MM.1S (cell line): ENCODE measurements at regions not wholly inside any gene's neighbourhood (a gene's known extent, or its start where the extent isn't known, plus 50 kb on each side); places are given as distances from the start of the nearest gene placed in this dataset.

Experiments used
- DNase-seq: peaks from one replicate; pipeline ENCODE4 v3.0.0-alpha.2; 2015
- H2AFZ ChIP-seq: fragments of 300-600 bp; sonication (generic); 2 replicates; pipeline ENCODE4 v1.6.0; 2016; ENCODE audit warnings: antibody characterized with exemption, low read length
- H3F3A ChIP-seq: fragments of 300-600 bp; sonication (generic); 2 replicates; pipeline ENCODE4 v1.6.1; 2016; ENCODE audit warnings: mild to moderate bottlenecking, antibody characterized with exemption, low read length, moderate library complexity, mixed read lengths; ENCODE audit not compliant: insufficient read depth
- H3K27ac ChIP-seq: fragments of 300-600 bp; sonication (generic); 2 replicates; pipeline ENCODE4 v1.5.1; 2016; ENCODE audit warnings: mild to moderate bottlenecking, low read length
- H3K27me3 ChIP-seq: fragments of 300-600 bp; sonication (generic); replicated peaks from 2 replicates; pipeline ENCODE4 v1.6.0; 2016; ENCODE audit warnings: low read length; ENCODE audit not compliant: insufficient read depth
- H3K36me3 ChIP-seq: fragments of 300-600 bp; sonication (generic); replicated peaks from 2 replicates; pipeline ENCODE4 v1.6.1; 2016; ENCODE audit warnings: mild to moderate bottlenecking, low read length, mixed read lengths; ENCODE audit not compliant: insufficient read depth
- H3K4me1 ChIP-seq: fragments of 300-600 bp; sonication (generic); 2 replicates; pipeline ENCODE4 v1.6.1; 2016; ENCODE audit warnings: low read length, mixed read lengths
- H3K4me2 ChIP-seq: fragments of 300-600 bp; sonication (generic); 2 replicates; pipeline ENCODE4 v1.6.0; 2016; ENCODE audit warnings: low read depth, low read length
- H3K4me3 ChIP-seq: fragments of 300-600 bp; sonication (generic); 2 replicates; pipeline ENCODE4 v1.5.1; 2016; ENCODE audit warnings: low read length, mixed read lengths
- H3K79me2 ChIP-seq: fragments of 300-600 bp; sonication (generic); 2 replicates; pipeline ENCODE4 v1.6.1; 2016; ENCODE audit warnings: mixed run types, low read length, mixed read lengths
- H3K9ac ChIP-seq: fragments of 300-600 bp; sonication (generic); 2 replicates; pipeline ENCODE4 v1.6.1; 2016; ENCODE audit warnings: low read length, mixed read lengths
- H3K9me2 ChIP-seq: fragments of 300-600 bp; sonication (generic); replicated peaks from 2 replicates; pipeline ENCODE4 v1.6.1; 2016; ENCODE audit warnings: mild to moderate bottlenecking, low read length, mixed read lengths; ENCODE audit not compliant: insufficient read depth
- H3K9me3 ChIP-seq: fragments of 300-600 bp; sonication (generic); replicated peaks from 2 replicates; pipeline ENCODE4 v1.6.1; 2016; ENCODE audit warnings: mild to moderate bottlenecking, low read length, mixed read lengths; ENCODE audit not compliant: insufficient read depth
- H4K20me1 ChIP-seq: fragments of 300-600 bp; sonication (generic); 2 replicates; pipeline ENCODE4 v1.6.1; 2016; ENCODE audit warnings: mild to moderate bottlenecking, low read length, moderate library complexity, mixed read lengths; ENCODE audit not compliant: insufficient read depth
- EZH2 ChIP-seq: fragments of 300-600 bp; sonication (generic); optimal IDR thresholded peaks from 2 replicates; pipeline ENCODE3; 2017; ENCODE audit warnings: low read depth, mild to moderate bottlenecking, antibody characterized with exemption, low read length, mixed read lengths
- EZH2phosphoT487 ChIP-seq: fragments of 300-600 bp; sonication (generic); IDR thresholded peaks from 2 replicates; pipeline ENCODE4 v1.6.1; 2018; ENCODE audit warnings: antibody characterized with exemption, low read length
- TF ChIP-seq, protein P1 (sequence below): fragments of 300-600 bp; sonication (generic); IDR thresholded peaks from 2 replicates; pipeline ENCODE4 v1.5.1; 2016; ENCODE audit warnings: antibody characterized with exemption, low read length, mixed read lengths

DNA sequence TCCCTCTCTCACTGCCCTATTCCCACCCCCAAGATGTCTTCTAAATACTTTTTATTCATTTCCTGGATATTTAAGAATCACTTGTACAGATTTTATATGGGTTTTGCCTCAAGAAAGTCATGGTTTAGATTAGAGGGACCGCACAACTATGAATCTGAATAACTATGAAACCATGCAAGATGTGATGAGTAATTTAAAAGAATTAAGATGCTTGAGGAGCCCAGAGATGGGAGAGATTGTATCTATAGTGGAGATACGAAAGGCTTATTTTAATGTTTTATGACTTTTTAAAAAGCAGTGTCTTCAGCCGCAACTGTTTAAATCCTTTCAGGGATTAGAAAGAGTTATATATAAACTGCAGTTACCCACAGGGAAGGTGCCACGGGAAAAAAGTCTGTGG is 324.1 kb downstream of the LPIN1 start:
- Histone ChIP-seq H3K27ac (no peak overlapping the region), H3K9me2 (no peaks in the 10 kb centered on the region), H3K4me3 (no peak overlapping the region), H3K4me1 (no peaks in the 10 kb centered on the region), H3K79me2 (no peaks in the 10 kb centered on the region), H3K9me3 (no peaks in the 10 kb centered on the region), H4K20me1 (no peaks in the 10 kb centered on the region), H3K36me3 (no peaks in the 10 kb centered on the region), H3K9ac (no peak overlapping the region), H2AFZ (no peak overlapping the region), H3K4me2 (no peak overlapping the region), H3F3A (no peaks in the 10 kb centered on the region), H3K27me3 (no peaks in the 10 kb centered on the region)
- TF ChIP-seq EZH2phosphoT487, result no peak
- TF ChIP-seq, protein P1, sequence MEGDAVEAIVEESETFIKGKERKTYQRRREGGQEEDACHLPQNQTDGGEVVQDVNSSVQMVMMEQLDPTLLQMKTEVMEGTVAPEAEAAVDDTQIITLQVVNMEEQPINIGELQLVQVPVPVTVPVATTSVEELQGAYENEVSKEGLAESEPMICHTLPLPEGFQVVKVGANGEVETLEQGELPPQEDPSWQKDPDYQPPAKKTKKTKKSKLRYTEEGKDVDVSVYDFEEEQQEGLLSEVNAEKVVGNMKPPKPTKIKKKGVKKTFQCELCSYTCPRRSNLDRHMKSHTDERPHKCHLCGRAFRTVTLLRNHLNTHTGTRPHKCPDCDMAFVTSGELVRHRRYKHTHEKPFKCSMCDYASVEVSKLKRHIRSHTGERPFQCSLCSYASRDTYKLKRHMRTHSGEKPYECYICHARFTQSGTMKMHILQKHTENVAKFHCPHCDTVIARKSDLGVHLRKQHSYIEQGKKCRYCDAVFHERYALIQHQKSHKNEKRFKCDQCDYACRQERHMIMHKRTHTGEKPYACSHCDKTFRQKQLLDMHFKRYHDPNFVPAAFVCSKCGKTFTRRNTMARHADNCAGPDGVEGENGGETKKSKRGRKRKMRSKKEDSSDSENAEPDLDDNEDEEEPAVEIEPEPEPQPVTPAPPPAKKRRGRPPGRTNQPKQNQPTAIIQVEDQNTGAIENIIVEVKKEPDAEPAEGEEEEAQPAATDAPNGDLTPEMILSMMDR, result no peak
- no peak for TF ChIP-seq EZH2
- no peak for DNase-seq

GRCh38 chr2:12071318-12071717 is 324.9 kb downstream of the LPIN1 start:
- no peak for DNase-seq
- H2AFZ ChIP-seq, result no peak overlapping the region
- H3K9me2 ChIP-seq, result no peaks in the 10 kb centered on the region
- no peaks in the 10 kb centered on the region for H3K4me1 ChIP-seq
- H3K27me3 ChIP-seq, result no peaks in the 10 kb centered on the region
- H3K4me3 ChIP-seq, result no peak overlapping the region
- H3K9ac ChIP-seq, result no peak overlapping the region
- H4K20me1 ChIP-seq, result no peaks in the 10 kb centered on the region
- TF ChIP-seq, protein P1, result no peak
- TF ChIP-seq EZH2 (no peak), EZH2phosphoT487 (no peak)
- H3K27ac ChIP-seq, result no peak overlapping the region
- H3K79me2 ChIP-seq, result no peaks in the 10 kb centered on the region
- H3K4me2 ChIP-seq, result no peak overlapping the region
- H3K9me3 ChIP-seq, result no peaks in the 10 kb centered on the region
- no peaks in the 10 kb centered on the region for H3K36me3 ChIP-seq
- no peaks in the 10 kb centered on the region for H3F3A ChIP-seq

- Histone ChIP-seq H3K27me3 (no peaks in the 10 kb centered on the region), H3K36me3 (no peaks in the 10 kb centered on the region), H3K79me2 (no peaks in the 10 kb centered on the region), H4K20me1 (no peaks in the 10 kb centered on the region), H3K4me2 (no peak overlapping the region), H3K9me2 (no peaks in the 10 kb centered on the region), H3K27ac (no peak overlapping the region), H3K4me3 (no peak overlapping the region), H3K4me1 (no peaks in the 10 kb centered on the region), H3K9me3 (no peaks in the 10 kb centered on the region), H3K9ac (no peak overlapping the region), H3F3A (no peaks in the 10 kb centered on the region), H2AFZ (no peak overlapping the region)
- TF ChIP-seq EZH2, result no peak
- no peak for TF ChIP-seq EZH2phosphoT487
- TF ChIP-seq, protein P1, result no peak
- DNase-seq, result no peak
These were observed 326.9 kb downstream of the LPIN1 start for GRCh38 chr2:12073217-12073852.
